Stomach (tissue), 4 donors: ENCODE measurements at regions not wholly inside any gene's neighbourhood (a gene's known extent, or its start where the extent isn't known, plus 50 kb on each side); places are given as distances from the start of the nearest gene placed in this dataset.

Experiments used
- POLR2A ChIP-seq, 4 donors: fragments of 450-650 bp; IDR thresholded peaks; one replicate each; pipeline ENCODE4 v1.6.1; 2016; ENCODE audit warnings: antibody characterized with exemption in 4 of 4, control low read depth in 2 of 4, mild to moderate bottlenecking in 1 of 4, moderate library complexity in 1 of 4
- POLR2AphosphoS5 ChIP-seq, 3 donors: sonication (generic); formaldehyde crosslinking; IDR thresholded peaks; one replicate each; pipeline ENCODE4 v1.6.1; 2016; ENCODE audit warnings: antibody characterized with exemption in 3 of 3
- TF ChIP-seq, protein P1 (sequence below), 7 experiments: fragments of 450-650 bp in 4 of 7; fragments of 200-600 bp in 3 of 7; sonication (generic) in 3 of 7; IDR thresholded peaks; one replicate each; pipeline ENCODE4 v1.5.1; 2016 to 2019; ENCODE audit warnings: antibody characterized with exemption in 7 of 7, control low read depth in 2 of 7, mild to moderate bottlenecking in 1 of 7

DNA sequence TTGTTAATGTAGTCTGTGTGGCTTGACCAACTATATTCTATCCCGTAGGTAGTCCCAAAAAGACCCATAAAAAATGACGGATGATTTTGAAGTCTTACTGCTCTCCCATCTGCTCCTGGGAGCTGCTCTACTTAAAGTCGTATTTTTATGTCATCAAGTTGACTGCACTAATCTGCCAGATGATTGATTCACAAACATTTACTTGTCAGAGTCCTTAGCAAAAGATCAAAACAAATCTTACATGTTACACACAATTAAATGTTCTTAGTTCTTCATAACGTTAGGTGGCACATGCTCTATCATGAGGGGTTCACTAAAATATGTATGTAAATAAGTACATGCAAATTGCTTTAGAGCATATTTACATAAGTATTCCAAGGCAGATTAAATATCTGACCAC, 498.3 kb upstream of the LRRTM4 start:
- TF ChIP-seq, protein P1, sequence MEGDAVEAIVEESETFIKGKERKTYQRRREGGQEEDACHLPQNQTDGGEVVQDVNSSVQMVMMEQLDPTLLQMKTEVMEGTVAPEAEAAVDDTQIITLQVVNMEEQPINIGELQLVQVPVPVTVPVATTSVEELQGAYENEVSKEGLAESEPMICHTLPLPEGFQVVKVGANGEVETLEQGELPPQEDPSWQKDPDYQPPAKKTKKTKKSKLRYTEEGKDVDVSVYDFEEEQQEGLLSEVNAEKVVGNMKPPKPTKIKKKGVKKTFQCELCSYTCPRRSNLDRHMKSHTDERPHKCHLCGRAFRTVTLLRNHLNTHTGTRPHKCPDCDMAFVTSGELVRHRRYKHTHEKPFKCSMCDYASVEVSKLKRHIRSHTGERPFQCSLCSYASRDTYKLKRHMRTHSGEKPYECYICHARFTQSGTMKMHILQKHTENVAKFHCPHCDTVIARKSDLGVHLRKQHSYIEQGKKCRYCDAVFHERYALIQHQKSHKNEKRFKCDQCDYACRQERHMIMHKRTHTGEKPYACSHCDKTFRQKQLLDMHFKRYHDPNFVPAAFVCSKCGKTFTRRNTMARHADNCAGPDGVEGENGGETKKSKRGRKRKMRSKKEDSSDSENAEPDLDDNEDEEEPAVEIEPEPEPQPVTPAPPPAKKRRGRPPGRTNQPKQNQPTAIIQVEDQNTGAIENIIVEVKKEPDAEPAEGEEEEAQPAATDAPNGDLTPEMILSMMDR (IDR thresholded peaks at IDR 0.05): no peak
- TF ChIP-seq POLR2A (IDR thresholded peaks at IDR 0.05) (no peak), POLR2AphosphoS5 (IDR thresholded peaks at IDR 0.05) (no peak)
